HG03025 (cell line): ENCODE measurements at regions not wholly inside any gene's neighbourhood (a gene's known extent, or its start where the extent isn't known, plus 50 kb on each side); places are given as distances from the start of the nearest gene placed in this dataset.

Source experiments
- ATAC-seq: cut with Tn5 transposase; IDR thresholded peaks from one replicate; pipeline ENCODE4 v1.9.1; 2021; ENCODE audit warnings: mild to moderate bottlenecking, moderate library complexity; ENCODE audit not compliant: unreplicated experiment, low FRiP score

GRCh38 chr7:46003161-46003560, 82.1 kb upstream of the IGFBP3 start:
- no peak for ATAC-seq

GRCh38 chr7:46000513-46000912, 79.4 kb upstream of the IGFBP3 start:
- no peak for ATAC-seq

GRCh38 chr7:45999541-45999940, 78.5 kb upstream of the IGFBP3 start:
- ATAC-seq = no peak

GRCh38 chr7:45998506-45998905, 77.4 kb upstream of the IGFBP3 start:
- no peak for ATAC-seq

GRCh38 chr7:45993621-45994020, 72.5 kb upstream of the IGFBP3 start:
- no peak for ATAC-seq

GRCh38 chr7:45992826-45993225, 71.8 kb upstream of the IGFBP3 start:
- no peak for ATAC-seq

GRCh38 chr7:45990276-45990675, 69.2 kb upstream of the IGFBP3 start:
- ATAC-seq = no peak

GRCh38 chr7:45988405-45989057, 67.5 kb upstream of the IGFBP3 start:
- ATAC-seq = no peak

GRCh38 chr7:45987521-45988290, 66.6 kb upstream of the IGFBP3 start:
- ATAC-seq = no peak

- ATAC-seq = no peak
Measured at GRCh38 chr7:45986355-45987298, 65.6 kb upstream of the IGFBP3 start.

GRCh38 chr7:45985902-45986301, 64.8 kb upstream of the IGFBP3 start:
- no peak for ATAC-seq

- ATAC-seq = no peak
Measured at GRCh38 chr7:45984386-45985295, 63.6 kb upstream of the IGFBP3 start.

GRCh38 chr7:45983720-45984255, 62.7 kb upstream of the IGFBP3 start:
- no peak for ATAC-seq

- no peak for ATAC-seq
Measured at GRCh38 chr7:45982907-45983719, 62.0 kb upstream of the IGFBP3 start.

GRCh38 chr7:45982132-45982531, 61.1 kb upstream of the IGFBP3 start:
- ATAC-seq = no peak

- no peak for ATAC-seq
Measured at GRCh38 chr7:45980973-45981372, 59.9 kb upstream of the IGFBP3 start.

- no peak for ATAC-seq
Measured at GRCh38 chr7:45980181-45980905, 59.3 kb upstream of the IGFBP3 start.
